ENCODE measurements at regions not wholly inside any gene's neighbourhood (a gene's known extent, or its start where the extent isn't known, plus 50 kb on each side); places are given as distances from the start of the nearest gene placed in this dataset.

GRCh38 chr10:33478675-33479125 lies 144.2 kb upstream of the NRP1 start:
- Histone ChIP-seq H3K36me3 (ENCODE audit: insufficient read depth, low read length) (no peaks in the 10 kb centered on the region), H3K27me3 (ENCODE audit: insufficient read depth, low read length, poor library complexity, severe bottlenecking) (no peaks in the 10 kb centered on the region), H3K4me1 (ENCODE audit: insufficient read depth, low read length, poor library complexity, severe bottlenecking) (no peaks in the 10 kb centered on the region), H3K4me2 (ENCODE audit: low read depth, low read length, poor library complexity, severe bottlenecking) (no peak overlapping the region), H3K4me3 (ENCODE audit: low read length, poor library complexity, severe bottlenecking) (no peak overlapping the region), H3K9me3 (ENCODE audit: insufficient read depth, low read depth, low read length) (no peaks in the 10 kb centered on the region), H3K9me2 (replicated peaks; ENCODE audit: low read depth, low read length) (no peaks in the 10 kb centered on the region), H4K20me1 (ENCODE audit: insufficient read depth, low read length, poor library complexity, severe bottlenecking) (no peaks in the 10 kb centered on the region), H3K9ac (ENCODE audit: low read depth, low read length, poor library complexity, severe bottlenecking) (no peak overlapping the region), H3F3A (ENCODE audit: low read depth) (no peaks in the 10 kb centered on the region), H2AFZ (ENCODE audit: low read length) (no peak overlapping the region), H3K79me2 (ENCODE audit: insufficient read depth, low read length) (no peaks in the 10 kb centered on the region)
- no peak for TF ChIP-seq EZH2phosphoT487 (IDR thresholded peaks at IDR 0.05; ENCODE audit: borderline replicate concordance)
- TF ChIP-seq CTCF (conservative IDR thresholded peaks at IDR 0.05; ENCODE audit: low read length), result no peak

GRCh38 chr10:33478089-33478674 lies 143.7 kb upstream of the NRP1 start:
- H3K9ac ChIP-seq (ENCODE audit: low read depth, low read length, poor library complexity, severe bottlenecking), result no peak overlapping the region
- no peaks in the 10 kb centered on the region for H3K79me2 ChIP-seq (ENCODE audit: insufficient read depth, low read length)
- H2AFZ ChIP-seq (ENCODE audit: low read length), result no peak overlapping the region
- no peaks in the 10 kb centered on the region for H3K27me3 ChIP-seq (ENCODE audit: insufficient read depth, low read length, poor library complexity, severe bottlenecking)
- no peaks in the 10 kb centered on the region for H4K20me1 ChIP-seq (ENCODE audit: insufficient read depth, low read length, poor library complexity, severe bottlenecking)
- H3K4me3 ChIP-seq (ENCODE audit: low read length, poor library complexity, severe bottlenecking), result no peak overlapping the region
- no peaks in the 10 kb centered on the region for H3K4me1 ChIP-seq (ENCODE audit: insufficient read depth, low read length, poor library complexity, severe bottlenecking)
- H3K4me2 ChIP-seq (ENCODE audit: low read depth, low read length, poor library complexity, severe bottlenecking), result no peak overlapping the region
- H3K36me3 ChIP-seq (ENCODE audit: insufficient read depth, low read length), result no peaks in the 10 kb centered on the region
- no peaks in the 10 kb centered on the region for H3K9me2 ChIP-seq (replicated peaks; ENCODE audit: low read depth, low read length)
- TF ChIP-seq EZH2phosphoT487 (IDR thresholded peaks at IDR 0.05; ENCODE audit: borderline replicate concordance), result no peak
- TF ChIP-seq CTCF (conservative IDR thresholded peaks at IDR 0.05; ENCODE audit: low read length), result no peak
- no peaks in the 10 kb centered on the region for H3K9me3 ChIP-seq (ENCODE audit: insufficient read depth, low read depth, low read length)
- H3F3A ChIP-seq (ENCODE audit: low read depth), result no peaks in the 10 kb centered on the region

- Histone ChIP-seq H3K79me2 (ENCODE audit: insufficient read depth, low read length) (no peaks in the 10 kb centered on the region), H3K4me1 (ENCODE audit: insufficient read depth, low read length, poor library complexity, severe bottlenecking) (no peaks in the 10 kb centered on the region), H3F3A (ENCODE audit: low read depth) (no peaks in the 10 kb centered on the region), H3K36me3 (ENCODE audit: insufficient read depth, low read length) (no peaks in the 10 kb centered on the region), H3K9me2 (replicated peaks; ENCODE audit: low read depth, low read length) (no peaks in the 10 kb centered on the region), H3K9me3 (ENCODE audit: insufficient read depth, low read depth, low read length) (no peaks in the 10 kb centered on the region), H2AFZ (ENCODE audit: low read length) (no peak overlapping the region), H4K20me1 (ENCODE audit: insufficient read depth, low read length, poor library complexity, severe bottlenecking) (no peaks in the 10 kb centered on the region), H3K4me2 (ENCODE audit: low read depth, low read length, poor library complexity, severe bottlenecking) (no peak overlapping the region), H3K27me3 (ENCODE audit: insufficient read depth, low read length, poor library complexity, severe bottlenecking) (no peaks in the 10 kb centered on the region), H3K9ac (ENCODE audit: low read depth, low read length, poor library complexity, severe bottlenecking) (no peak overlapping the region), H3K4me3 (ENCODE audit: low read length, poor library complexity, severe bottlenecking) (no peak overlapping the region)
- TF ChIP-seq CTCF (conservative IDR thresholded peaks at IDR 0.05; ENCODE audit: low read length) (no peak), EZH2phosphoT487 (IDR thresholded peaks at IDR 0.05; ENCODE audit: borderline replicate concordance) (no peak)
These were observed 143.0 kb upstream of the NRP1 start for GRCh38 chr10:33477291-33478088.
